GM12872 (cell line): ENCODE measurements at regions not wholly inside any gene's neighbourhood (a gene's known extent, or its start where the extent isn't known, plus 50 kb on each side); places are given as distances from the start of the nearest gene placed in this dataset.
A peak's percentile ranks its signal among the peaks of the same experiment; 100 is the strongest.

Experiments used
- CTCF ChIP-seq: IDR thresholded peaks from 3 replicates; pipeline ENCODE4 v1.5.1; 2011; ENCODE audit warnings: low read depth, mild to moderate bottlenecking, low read length, moderate library complexity; ENCODE audit not compliant: insufficient read depth

- TF ChIP-seq CTCF: no peak
Measured at GRCh38 chr15:31206386-31207181, 105.1 kb upstream of the TRPM1 start.

- no peak for TF ChIP-seq CTCF
Measured at GRCh38 chr15:31207246-31207645, 105.7 kb upstream of the TRPM1 start.

GRCh38 chr15:31207861-31208260 is 106.3 kb upstream of the TRPM1 start:
- TF ChIP-seq CTCF: 0 out of 3 replicates have a peak, but pooled peaks have one; percentile 15

DNA sequence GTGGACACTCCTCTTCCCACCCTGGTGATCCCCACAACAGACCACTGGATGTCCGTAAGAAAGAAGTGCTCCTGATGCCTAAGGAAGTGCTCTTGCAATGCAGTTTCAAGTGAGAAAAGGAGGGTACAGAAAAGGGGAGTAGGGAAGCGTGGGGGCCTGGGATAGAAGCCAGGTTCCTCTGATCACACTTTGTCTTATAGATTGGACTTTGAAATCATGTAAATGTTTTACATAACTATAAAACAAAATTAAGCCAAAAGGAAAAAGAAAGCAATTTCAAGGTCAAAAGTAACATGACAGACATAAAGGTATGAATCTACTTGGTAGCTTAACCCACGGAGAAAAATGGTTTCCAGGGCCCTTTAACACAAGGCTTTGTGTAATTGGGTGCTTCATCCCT is 107.3 kb upstream of the TRPM1 start:
- no peak for TF ChIP-seq CTCF

GRCh38 chr15:31211353-31211752 is 109.8 kb upstream of the TRPM1 start:
- no peak for TF ChIP-seq CTCF

GRCh38 chr15:31212326-31213080 is 111.0 kb upstream of the TRPM1 start:
- no peak for TF ChIP-seq CTCF

GRCh38 chr15:31214158-31214863 is 112.3 kb upstream of the KLF13 start:
- peak; percentile 48 for TF ChIP-seq CTCF
